ENCODE measurements at regions not wholly inside any gene's neighbourhood (a gene's known extent, or its start where the extent isn't known, plus 50 kb on each side); places are given as distances from the start of the nearest gene placed in this dataset.

- no peak for DNase-seq (ENCODE audit: low read depth in 4 of 4, low spot score in 1 of 4)
Observed at GRCh38 chr3:28940530-28940929, 340.3 kb upstream of the RBMS3 start.

DNA sequence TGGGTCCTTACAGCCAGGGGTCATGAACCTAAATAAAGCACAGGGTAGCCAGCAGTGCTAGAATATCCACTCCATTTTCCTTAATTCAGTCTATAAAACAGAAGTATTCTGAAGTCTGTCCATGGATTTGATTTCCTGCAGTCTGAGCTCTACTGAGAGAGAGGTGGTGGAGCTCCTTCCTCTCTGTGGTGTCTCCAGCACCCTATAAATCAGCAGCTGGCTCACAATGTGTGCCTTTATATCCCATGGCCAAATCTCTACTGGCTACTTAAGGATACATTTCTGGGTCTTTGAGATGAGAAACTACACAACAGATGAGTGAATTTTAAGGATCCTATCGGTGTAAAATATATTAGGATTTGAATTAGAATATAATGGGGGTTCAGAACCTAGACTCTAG, 339.9 kb upstream of the RBMS3 start:
- DNase-seq (ENCODE audit: low read depth in 4 of 4, low spot score in 1 of 4), result no peak

DNA sequence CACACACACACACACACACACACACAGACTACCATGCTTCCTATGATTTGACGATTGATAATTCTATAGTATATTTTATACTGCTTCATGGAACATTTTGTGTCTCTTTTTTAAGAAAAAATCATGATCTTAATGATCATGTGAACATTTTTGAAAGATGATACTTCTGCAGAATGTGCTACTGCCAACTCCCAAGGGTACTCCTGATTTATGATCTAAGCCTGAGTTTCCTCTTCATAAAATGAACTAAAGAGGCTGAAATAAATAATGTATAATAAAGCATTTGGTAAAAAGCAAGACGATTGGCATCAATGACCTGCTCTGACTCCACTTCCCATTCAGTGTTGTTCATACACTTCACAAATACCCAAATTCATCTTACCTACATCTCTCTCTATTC, 333.8 kb upstream of the RBMS3 start:
- no peak for DNase-seq (ENCODE audit: low read depth in 4 of 4, low spot score in 1 of 4)

GRCh38 chr3:28947751-28948150, 333.1 kb upstream of the RBMS3 start:
- DNase-seq (ENCODE audit: low read depth in 4 of 4, low spot score in 1 of 4), result no peak

DNA sequence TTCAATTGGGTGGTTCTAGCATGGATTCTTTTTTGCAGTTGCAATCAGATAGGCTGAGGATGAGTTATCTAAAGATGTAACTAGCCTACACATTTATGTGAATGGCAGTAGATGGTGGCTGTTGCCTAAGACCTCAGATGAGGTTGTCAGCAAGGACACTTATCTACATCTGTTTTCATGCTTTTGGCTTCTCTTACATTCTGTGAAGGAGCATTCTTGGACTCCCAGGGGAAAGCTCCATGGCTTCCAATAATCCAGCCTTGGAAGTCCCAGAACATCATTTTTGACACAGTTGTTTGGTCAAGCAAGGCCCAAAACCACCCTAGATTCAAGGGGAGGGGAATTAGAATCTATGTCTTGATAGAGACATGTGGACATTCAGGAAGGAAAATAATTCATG, 332.2 kb upstream of the RBMS3 start:
- DNase-seq (ENCODE audit: low read depth in 4 of 4, low spot score in 1 of 4), result no peak

DNA sequence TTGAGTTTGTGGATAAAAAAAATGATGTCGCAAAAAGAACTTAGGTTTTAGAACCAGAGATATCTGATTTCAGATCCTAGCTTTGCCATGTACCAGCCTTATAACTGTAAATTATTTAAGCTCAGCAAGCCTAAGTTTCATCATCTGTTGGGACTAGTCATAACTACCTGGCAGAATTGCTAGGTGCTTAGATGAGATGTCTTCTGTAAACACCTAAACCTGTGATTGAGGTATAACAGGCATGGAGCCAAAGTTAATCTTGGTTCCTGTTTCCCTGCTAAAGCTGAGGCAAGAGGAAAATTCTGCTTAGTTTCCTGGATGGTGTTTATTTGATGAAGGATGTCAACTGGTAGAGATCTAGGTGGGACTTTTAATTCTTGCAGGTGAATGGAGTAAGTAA, 331.3 kb upstream of the RBMS3 start:
- no peak for DNase-seq (ENCODE audit: low read depth in 4 of 4, low spot score in 1 of 4)

DNA sequence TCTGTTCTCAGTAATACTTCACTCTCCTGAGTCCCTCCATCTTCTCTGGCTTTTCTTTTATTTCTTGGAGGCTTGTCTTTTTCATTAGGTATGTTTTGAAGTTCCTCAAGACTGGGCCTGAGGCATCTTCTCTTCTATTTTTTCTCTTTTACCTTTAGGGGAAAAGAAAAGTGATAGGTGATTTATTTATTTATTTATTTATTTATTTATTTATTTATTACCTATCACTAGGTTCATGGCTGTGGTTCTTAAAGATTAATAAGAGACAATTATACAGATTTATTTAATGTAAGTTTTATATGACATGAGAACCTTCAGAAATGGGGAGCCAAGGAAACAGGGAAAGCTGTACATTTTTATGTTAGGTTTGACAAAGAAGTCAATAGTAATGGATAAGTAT, 330.3 kb upstream of the RBMS3 start:
- DNase-seq (ENCODE audit: low read depth in 4 of 4, low spot score in 1 of 4), result no peak

GRCh38 chr3:28951772-28952556, 328.9 kb upstream of the RBMS3 start:
- no peak for DNase-seq (ENCODE audit: low read depth in 4 of 4, low spot score in 1 of 4)

- DNase-seq (ENCODE audit: low read depth in 4 of 4, low spot score in 1 of 4), result no peak
Observed at GRCh38 chr3:28958656-28959055, 322.2 kb upstream of the RBMS3 start.

GRCh38 chr3:28971156-28971555, 309.7 kb upstream of the RBMS3 start:
- no peak for DNase-seq (ENCODE audit: low read depth in 4 of 4, low spot score in 1 of 4)

DNA sequence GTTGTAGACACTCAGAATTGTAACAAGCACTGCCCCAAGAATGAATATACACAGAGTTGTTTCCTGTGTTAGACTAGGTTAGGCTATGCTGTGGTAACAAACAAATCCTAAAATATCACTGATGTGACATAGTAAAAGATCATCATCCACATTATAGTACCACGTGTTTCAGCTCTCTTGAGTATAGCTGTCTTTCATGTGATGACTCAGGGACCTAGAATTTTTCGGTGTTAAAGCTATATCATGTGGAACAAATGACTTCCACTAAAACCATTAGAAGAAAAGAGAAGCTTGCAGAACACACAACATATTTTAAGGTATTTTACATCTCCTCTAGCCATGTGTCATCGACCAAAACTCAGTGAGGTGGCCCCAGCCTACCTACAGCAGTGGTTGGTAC, 307.9 kb upstream of the RBMS3 start:
- DNase-seq (ENCODE audit: low read depth in 4 of 4, low spot score in 1 of 4), result no peak

DNA sequence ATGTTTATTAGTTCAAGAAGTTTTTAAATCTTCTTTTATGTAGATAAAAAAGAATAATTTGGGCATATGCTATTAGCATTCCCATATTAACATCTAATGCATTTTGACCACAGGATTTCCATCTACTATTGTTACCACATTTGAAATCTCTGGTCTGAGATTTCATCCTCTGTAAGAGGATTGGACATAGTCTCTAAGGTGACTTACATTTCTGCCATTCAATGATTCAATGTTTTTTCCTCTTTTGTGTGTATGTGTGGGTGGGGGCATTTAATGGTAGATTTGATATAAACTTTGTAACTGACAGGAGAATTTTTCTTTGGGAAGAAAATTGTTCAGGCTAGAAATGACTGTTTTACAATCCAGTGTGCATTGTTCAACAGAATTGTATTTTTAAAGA, 307.3 kb upstream of the RBMS3 start:
- no peak for DNase-seq (ENCODE audit: low read depth in 4 of 4, low spot score in 1 of 4)

DNA sequence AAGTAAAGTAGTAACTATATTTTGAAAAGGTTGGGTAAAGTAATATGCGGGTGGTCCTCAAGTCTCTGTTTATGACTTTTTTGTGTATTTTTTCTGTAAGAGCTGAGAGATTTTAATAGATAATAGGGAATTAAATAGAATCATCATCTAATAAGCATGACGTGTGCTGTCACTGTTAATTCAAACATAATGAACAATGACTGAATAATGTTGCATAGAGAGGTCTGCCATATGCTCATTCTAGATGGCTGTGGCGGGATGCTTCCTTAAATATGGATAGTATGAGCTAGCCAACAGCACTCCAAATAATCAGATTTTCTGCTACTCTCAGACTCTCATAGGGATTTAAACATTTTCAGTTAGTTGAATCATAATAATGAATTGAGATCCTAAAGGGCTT, 302.8 kb upstream of the RBMS3 start:
- DNase-seq (ENCODE audit: low read depth in 4 of 4, low spot score in 1 of 4), result no peak

GRCh38 chr3:28980131-28980530, 300.7 kb upstream of the RBMS3 start:
- no peak for DNase-seq (ENCODE audit: low read depth in 4 of 4, low spot score in 1 of 4)

GRCh38 chr3:28980631-28981030, 300.2 kb upstream of the RBMS3 start:
- no peak for DNase-seq (ENCODE audit: low read depth in 4 of 4, low spot score in 1 of 4)

DNA sequence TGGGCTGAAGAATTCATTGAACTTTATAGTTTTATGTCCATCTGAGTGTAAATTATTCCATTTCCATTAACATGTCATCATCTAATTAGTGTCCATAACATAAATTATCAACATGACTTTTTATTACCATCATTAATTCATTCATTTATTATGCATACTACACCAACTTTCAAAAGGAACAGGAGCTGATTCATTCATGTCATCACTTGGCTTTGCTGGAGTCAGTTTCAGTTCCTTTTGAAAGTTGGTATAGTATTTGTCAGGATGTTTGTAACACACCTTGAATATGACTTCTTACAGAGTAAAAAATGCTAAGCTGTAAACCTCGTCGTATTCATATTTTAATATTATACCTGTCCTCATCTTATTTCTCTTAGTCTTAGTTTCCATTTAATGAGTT, 298.0 kb upstream of the RBMS3 start:
- DNase-seq (ENCODE audit: low read depth in 4 of 4, low spot score in 1 of 4), result no peak

GRCh38 chr3:28986922-28987321, 293.9 kb upstream of the RBMS3 start:
- no peak for DNase-seq (ENCODE audit: low read depth in 4 of 4, low spot score in 1 of 4)

GRCh38 chr3:28989646-28990089, 291.2 kb upstream of the RBMS3 start:
- no peak for DNase-seq (ENCODE audit: low read depth in 4 of 4, low spot score in 1 of 4)

DNA sequence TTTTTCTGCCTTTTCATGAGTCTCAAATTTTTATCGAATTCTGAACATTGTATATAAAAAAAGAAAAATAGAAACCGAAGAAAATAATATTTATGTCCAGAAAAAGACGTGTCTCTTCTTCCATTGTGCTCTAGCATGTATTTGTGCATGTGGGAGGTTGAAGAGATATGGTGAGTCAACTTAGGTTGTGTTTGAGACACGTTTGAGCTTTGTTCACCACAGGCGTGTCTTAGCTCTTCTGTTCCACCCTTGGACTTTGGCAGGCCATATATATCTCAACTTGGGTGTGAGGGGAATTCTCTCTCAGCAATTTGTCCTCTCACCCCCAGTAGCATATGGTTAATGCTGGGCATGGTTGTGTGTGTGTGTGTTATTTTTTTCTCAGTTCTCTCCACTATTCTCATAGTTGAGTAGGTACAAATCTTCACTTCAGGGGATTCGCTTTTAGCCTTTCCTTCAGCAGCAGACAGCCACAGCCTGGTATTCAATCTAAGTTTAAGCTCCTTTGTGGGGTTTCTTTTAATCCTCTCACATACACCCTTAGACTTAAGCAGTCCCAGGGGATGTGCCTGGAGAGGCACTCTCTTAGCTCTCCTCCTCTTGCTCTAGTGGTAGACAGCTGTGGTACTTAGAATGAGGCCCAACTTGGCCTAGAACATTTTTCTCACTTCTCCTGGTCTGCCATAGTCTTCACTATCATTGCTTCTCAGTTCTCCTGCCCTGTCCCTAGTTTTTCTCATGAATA, 286.5 kb upstream of the RBMS3 start:
- no peak for DNase-seq (ENCODE audit: low read depth in 4 of 4, low spot score in 1 of 4)

- no peak for DNase-seq (ENCODE audit: low read depth in 4 of 4, low spot score in 1 of 4)
Observed at GRCh38 chr3:29004885-29005599, 275.8 kb upstream of the RBMS3 start.

- no peak for DNase-seq (ENCODE audit: low read depth in 4 of 4, low spot score in 1 of 4)
Observed at GRCh38 chr3:29005862-29006261, 275.0 kb upstream of the RBMS3 start.

GRCh38 chr3:29011441-29011840, 269.4 kb upstream of the RBMS3 start:
- DNase-seq (ENCODE audit: low read depth in 4 of 4, low spot score in 1 of 4), result no peak

Measured in stimulated activated CD4-positive, alpha-beta T cell treated with anti-CD3 and anti-CD28 coated beads, Interleukin-1b, Interleukin-23, amount 100 ng/mL, for 24 hours (primary cell).